ENCODE measurements at regions not wholly inside any gene's neighbourhood (a gene's known extent, or its start where the extent isn't known, plus 50 kb on each side); places are given as distances from the start of the nearest gene placed in this dataset.
A peak's percentile ranks its signal among the peaks of the same experiment; 100 is the strongest.
"Not testable (repeated sequence)": the region's sequence is repeated elsewhere in the genome, so short reads cannot be mapped to it uniquely, and the experiment has no call there.

- DNase-seq (ENCODE audit: low read depth), result no peak
Observed at GRCh38 chr2:18311420-18312195, 248.8 kb downstream of the RDH14 start.

- DNase-seq (ENCODE audit: low read depth), result no peak
Observed at GRCh38 chr2:18309627-18310026, 250.8 kb downstream of the RDH14 start.

DNA sequence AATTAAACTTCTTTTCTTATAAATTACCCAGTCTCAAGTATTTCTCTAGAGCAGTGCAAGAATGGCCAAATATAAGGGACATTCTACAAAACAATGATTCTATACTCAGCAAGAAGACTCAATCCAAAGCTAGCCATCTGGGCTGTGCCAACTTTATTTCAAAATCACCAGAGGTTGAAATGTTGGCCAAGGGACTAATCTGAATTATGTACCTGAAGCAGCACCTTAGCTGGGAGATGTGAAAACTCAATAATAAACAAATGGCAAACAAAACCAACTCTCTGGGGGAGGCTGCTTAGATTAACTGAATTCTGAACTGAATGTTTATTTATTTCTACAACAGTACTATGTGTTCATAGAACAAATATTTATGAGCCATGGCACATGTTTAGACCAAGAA is 251.3 kb downstream of the RDH14 start:
- no peak for DNase-seq (ENCODE audit: low read depth)

DNA sequence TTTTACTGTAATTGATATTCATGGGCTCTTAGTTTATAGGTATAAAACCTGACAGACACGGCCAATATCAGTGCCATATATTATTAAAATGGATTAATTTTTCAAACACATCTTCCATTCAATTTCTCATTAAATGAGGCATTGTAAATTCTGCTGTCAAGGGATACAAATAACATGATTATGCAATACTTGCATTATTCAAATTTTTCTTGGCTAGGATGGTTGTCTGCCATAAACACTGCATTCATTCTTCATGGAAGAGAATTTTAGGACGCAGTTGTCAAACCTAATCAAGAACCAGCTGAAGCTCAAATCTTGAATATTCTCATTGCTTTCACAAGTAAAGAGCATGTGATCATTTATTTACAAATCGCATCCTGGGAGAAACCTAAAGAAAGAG is 255.6 kb downstream of the RDH14 start:
- no peak for DNase-seq (ENCODE audit: low read depth)

- DNase-seq (ENCODE audit: low read depth), result no peak
Observed at GRCh38 chr2:18301421-18302139, 258.9 kb downstream of the RDH14 start.

DNA sequence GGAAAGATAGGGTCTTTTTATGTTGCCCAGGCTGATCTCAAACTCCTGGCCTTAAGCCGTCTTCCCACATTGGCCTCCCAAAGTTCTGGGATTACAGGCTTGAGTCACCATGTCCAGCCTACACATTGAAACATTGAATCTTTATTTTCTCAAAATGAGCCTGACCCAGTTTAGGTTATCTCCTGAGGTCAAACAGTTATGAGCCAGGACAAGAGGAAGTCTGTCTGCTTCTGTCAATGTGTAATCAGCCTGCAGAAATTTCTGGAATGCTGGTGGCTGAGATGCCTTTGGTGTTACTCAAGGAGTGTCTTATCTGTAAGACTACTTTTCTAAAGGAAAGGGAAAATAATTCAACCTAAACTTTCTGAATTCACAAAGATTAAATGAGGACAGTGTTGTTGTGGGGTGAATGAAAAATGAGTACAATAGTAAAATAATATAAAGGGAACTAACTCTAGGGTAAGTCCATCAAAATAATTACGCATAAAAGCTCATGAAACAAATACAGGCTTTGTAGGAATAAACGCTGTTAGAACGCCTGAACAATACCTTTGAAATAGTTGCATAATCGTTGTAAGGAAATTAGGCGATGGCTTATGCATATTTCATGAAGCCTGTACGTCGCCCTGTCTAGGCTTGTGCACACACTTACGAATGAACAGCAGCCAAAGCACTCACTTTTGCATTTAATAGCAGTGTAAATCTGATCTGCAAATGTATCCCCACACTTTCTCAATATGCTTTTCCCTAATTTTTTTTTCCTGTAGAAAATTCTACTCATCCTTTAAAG is 260.8 kb downstream of the RDH14 start:
- DNase-seq (ENCODE audit: low read depth), result peak; percentile 98

GRCh38 chr2:18297534-18298058 is 262.9 kb downstream of the RDH14 start:
- DNase-seq (ENCODE audit: low read depth), result no peak

DNA sequence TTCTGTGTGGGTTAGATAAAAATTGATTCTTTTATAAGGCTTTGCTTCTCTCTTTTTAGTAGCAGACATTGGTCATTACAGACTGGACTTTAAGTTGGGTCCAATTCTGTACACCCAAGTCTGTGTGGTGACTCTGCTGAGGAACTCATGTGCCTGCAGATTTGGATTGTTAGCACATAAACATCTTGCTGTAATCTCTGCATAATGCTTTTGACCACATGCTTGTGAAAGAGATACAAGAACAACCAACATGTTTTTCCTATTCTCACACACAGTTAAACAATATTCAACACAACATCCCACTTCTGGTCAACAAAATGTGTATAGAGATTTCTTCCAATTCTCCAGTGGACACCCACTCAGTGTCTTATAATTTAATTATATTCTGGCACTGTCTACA is 270.1 kb downstream of the RDH14 start:
- no peak for DNase-seq (ENCODE audit: low read depth)

DNA sequence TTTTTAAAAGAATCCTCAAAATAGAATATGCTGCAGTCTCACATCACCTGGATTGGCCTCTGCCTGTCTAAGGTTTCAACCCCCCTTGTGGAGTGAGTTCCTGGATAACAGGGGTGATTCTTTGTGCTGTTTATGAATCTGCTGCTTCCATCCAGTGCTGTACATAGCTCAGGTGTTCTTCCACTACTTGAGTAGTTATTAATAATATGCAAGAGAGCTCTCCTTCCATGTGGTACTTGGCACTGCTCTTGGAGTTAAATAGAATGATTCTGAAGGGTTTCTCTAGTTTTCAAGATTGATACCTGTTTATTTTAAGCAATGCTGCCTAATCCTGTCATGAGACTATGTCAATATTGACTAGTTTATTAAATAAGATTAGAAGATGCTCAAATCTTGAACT is 273.6 kb downstream of the RDH14 start:
- no peak for DNase-seq (ENCODE audit: low read depth)

DNA sequence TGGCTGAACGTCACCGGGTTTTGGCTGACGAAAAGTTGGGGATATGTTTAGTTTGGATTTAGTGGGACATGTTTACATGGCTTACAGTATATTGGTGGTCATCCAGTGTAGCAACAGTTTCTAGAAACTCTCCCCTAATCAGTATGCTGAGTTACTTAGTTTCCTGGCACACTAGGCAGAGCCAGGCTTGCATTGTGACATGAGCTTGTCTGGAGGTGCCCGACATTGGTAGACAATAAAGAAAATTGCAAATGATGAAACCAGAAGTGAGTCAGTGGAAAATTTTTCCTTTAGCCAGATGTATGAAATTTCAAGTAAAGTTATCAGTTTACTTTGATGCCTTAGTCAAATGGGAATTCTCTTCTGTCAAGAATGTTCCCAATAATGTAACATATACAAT is 276.1 kb downstream of the RDH14 start:
- no peak for DNase-seq (ENCODE audit: low read depth)

DNA sequence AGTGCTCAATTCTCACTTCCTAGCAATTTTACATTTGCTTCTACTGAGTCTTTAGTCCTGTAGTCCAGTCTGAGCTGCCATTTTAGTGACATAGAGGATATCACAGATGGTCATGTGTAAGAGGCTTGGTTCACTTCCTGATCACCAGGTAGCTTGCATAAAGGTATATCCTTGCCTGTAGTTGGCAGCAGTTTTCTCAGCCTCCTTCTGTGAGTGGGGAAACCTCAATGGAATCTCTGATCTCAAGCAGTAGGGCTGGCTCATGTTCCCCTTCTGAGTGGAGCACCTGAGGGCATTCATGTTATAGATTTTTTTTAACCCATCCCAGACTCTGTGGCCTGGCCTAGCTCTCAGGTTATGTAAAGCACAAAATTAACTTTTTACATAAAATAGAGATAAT is 278.4 kb downstream of the RDH14 start:
- DNase-seq (ENCODE audit: low read depth), result no peak

- DNase-seq (ENCODE audit: low read depth), result no peak
Observed at GRCh38 chr2:18276583-18277075, 283.8 kb downstream of the RDH14 start.

- no peak for DNase-seq (ENCODE audit: low read depth)
Observed at GRCh38 chr2:18273205-18273604, 287.2 kb downstream of the RDH14 start.

GRCh38 chr2:18272148-18272494 is 288.3 kb downstream of the RDH14 start:
- no peak for DNase-seq (ENCODE audit: low read depth)

DNA sequence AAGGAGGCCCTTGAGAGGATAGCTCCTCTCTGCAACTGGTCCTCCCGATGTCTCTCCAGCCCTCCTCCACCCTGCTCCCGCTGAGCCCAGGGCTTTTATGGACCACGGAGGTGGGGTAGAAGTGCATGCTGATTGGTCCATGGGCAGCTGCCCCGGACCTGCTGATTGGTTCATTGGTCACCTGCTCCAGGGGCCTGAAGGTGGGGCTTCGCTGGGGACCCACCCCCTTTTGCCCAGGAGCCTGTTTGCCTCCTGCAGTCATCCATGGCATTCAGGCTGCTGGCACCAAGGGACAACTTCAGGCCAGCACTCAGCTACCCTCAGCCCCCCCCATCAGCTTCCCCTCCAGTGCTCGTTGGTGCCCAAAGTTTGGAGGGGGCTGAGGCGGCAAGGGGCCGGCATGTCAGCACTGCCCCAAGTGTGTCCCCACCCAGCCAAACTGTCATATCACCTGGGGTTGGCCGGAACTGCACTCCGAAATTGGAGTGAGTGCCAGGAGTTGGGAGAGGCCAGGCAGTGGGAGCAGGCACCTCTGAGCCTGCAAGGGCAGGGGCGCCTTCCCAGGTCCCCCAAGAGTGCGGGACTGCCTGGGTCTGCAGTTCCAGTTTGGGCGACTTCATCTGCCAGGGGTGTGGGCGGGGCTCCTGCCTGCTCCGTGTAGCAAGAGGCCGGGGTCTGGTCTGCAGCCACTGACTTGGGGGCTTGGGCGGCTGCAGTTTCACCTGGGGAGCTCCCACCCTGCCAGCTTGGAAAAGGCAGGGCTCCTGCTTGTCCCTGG is 288.9 kb downstream of the RDH14 start:
- no peak for DNase-seq (ENCODE audit: low read depth)

- no peak for DNase-seq (ENCODE audit: low read depth)
Observed at GRCh38 chr2:18268400-18268799, 292.1 kb downstream of the RDH14 start.

DNA sequence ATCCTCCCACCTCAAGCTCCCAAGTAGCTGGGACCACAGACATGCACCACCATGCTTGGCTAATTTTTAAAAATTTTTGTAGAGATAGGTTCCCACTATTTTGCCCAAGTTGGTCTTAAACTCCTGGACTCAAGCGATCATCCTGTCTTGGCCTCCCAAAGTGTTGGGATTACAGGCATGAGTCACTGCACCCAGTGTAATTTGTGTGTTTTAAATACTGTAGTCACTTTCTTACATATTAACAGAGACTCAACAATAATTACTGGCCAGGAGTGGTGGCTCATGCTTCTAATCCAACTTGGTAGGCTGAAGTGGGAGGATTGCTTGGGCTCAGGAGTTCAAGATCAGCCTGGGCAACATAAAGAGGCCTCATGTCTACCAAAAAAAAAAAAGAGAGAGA is 293.0 kb downstream of the RDH14 start:
- DNase-seq (ENCODE audit: low read depth), result no peak

DNA sequence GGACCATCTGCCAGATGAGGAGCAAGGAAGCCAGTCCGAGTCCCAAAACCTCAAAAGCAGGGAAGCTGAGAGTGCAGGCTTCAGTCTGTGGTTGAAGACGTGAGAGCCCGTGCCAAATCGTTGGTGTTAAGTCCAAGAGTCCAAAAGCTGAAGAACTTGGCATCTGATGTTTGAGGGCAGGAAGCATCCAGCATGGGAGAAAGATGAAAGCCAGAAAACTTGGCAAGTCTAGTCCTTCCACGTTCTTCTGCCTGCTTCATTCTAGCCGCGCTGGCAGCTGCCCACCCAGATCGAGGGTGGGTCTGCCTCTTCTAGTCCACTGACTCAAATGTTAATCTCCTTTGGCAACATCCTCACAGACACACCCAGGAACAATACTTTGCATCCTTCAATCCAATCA is 293.8 kb downstream of the RDH14 start:
- DNase-seq (ENCODE audit: low read depth), result not testable (repeated sequence)

DNA sequence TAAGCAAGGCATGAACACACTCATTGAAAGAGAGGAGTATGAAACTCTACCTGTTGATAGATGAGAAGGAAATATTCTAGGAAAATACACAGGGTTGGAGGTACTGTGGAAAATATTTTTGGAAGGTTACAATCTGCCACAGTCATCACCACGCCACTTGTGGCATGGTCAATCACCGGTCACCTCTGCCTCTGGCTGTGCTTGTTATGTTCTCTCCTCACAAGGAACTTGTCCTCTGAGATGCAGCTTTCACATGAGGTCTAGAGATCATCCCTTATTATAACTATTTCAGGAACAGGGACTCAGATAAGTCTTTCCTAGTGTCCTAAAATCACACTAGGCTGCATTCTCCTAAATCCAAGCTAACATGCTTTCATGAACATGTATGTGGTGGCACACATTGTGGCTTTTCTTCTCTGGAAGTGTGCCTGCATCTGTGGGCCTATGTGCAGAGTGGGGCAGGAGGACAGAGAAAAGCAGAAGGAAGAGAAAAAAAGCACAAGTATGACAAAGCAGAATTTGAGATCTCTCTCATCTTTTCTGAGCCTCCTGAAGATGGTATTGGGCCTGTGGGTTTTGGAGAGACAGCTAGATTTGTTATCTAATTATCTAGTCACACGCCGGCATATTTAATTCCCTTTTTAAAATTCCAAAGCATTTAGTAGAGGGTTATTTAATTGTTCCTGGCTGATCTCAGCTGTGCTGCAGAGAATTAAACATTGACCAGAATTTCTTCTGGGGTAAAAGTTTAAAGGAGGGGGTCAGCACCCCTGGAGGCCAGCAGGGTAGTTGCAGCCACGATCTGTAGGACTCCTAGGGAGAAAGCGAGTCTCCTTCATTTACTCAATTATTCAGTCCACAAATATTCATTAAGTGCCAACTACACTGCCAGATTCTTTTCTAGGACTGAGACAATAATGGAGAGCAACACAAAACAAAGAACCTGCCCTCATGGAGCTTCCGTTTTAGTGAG is 294.6 kb downstream of the RDH14 start:
- no peak for DNase-seq (ENCODE audit: low read depth)

- no peak for DNase-seq (ENCODE audit: low read depth)
Observed at GRCh38 chr2:18262601-18263000, 297.9 kb downstream of the RDH14 start.

All from non-pigmented ciliary epithelial cell (primary cell).